ENCODE measurements at regions not wholly inside any gene's neighbourhood (a gene's known extent, or its start where the extent isn't known, plus 50 kb on each side); places are given as distances from the start of the nearest gene placed in this dataset.

- ATAC-seq (no peak), DNase-seq (ENCODE audit: low spot score) (no peak)
- Mint-ChIP-seq H3K9me3 (peaks cover 17% of the 10 kb centered on the region), H3K4me1 (peaks cover 12% of the 10 kb centered on the region), H3K27ac (no peak overlapping the region), H3K27me3 (ENCODE audit: low read depth) (no peaks in the 10 kb centered on the region), H3K4me3 (no peak overlapping the region), H3K36me3 (no peaks in the 10 kb centered on the region; the same call in 1 of the 2 replicates)
- CTCF ChIA-PET = no interaction called here
- no peak for TF ChIP-seq ZNF121 (CRISPR knock-in tag; IDR thresholded peaks at IDR 0.05)
- no peak for TF ChIP-seq ATF6 (CRISPR knock-in tag; IDR thresholded peaks at IDR 0.05)
- POLR2A ChIA-PET = no interaction called here
These were observed 761.2 kb downstream of the MAT2B start for GRCh38 chr5:164266571-164266970.

- H3K27me3 Mint-ChIP-seq (ENCODE audit: low read depth) = no peaks in the 10 kb centered on the region
These were observed 772.3 kb downstream of the MAT2B start for GRCh38 chr5:164277720-164278119.

More at GRCh38 chr5:164277720-164278119, 772.3 kb downstream of the MAT2B start:
- Mint-ChIP-seq H3K27ac (no peak overlapping the region), H3K4me1 (peaks cover 4% of the 10 kb centered on the region), H3K9me3 (no peaks in the 10 kb centered on the region), H3K4me3 (no peak overlapping the region), H3K36me3 (no peaks in the 10 kb centered on the region)
- ChIA-PET POLR2A (no interaction called here), CTCF (no interaction called here)
- no peak for DNase-seq (ENCODE audit: low spot score)
- no peak for TF ChIP-seq ZNF671 (CRISPR knock-in tag; IDR thresholded peaks at IDR 0.05)
- TF ChIP-seq ZNF425 (CRISPR knock-in tag; conservative IDR thresholded peaks at IDR 0.05) = no peak
- TF ChIP-seq ZNF232 (CRISPR knock-in tag; IDR thresholded peaks at IDR 0.05) = no peak
- TF ChIP-seq ESRRA (CRISPR knock-in tag; IDR thresholded peaks at IDR 0.05; ENCODE audit: borderline replicate concordance) = no peak
- no peak for TF ChIP-seq FOXP1 (CRISPR knock-in tag; IDR thresholded peaks at IDR 0.05; ENCODE audit: borderline replicate concordance)
- no peak for TF ChIP-seq ATF2 (CRISPR knock-in tag; IDR thresholded peaks at IDR 0.05; ENCODE audit: borderline replicate concordance, low read depth)
- no peak for TF ChIP-seq CDX4 (CRISPR knock-in tag; IDR thresholded peaks at IDR 0.05; ENCODE audit: borderline replicate concordance)
- TF ChIP-seq RORB (CRISPR knock-in tag; IDR thresholded peaks at IDR 0.05) = no peak
- TF ChIP-seq EMX1 (CRISPR knock-in tag; IDR thresholded peaks at IDR 0.05) = no peak
- no peak for TF ChIP-seq CREM (CRISPR knock-in tag; IDR thresholded peaks at IDR 0.05)
- no peak for TF ChIP-seq SP1 (CRISPR knock-in tag; conservative IDR thresholded peaks at IDR 0.05)
- TF ChIP-seq FOXP4 (CRISPR knock-in tag; IDR thresholded peaks at IDR 0.05) = no peak
- no peak for TF ChIP-seq NR2C2 (CRISPR knock-in tag; IDR thresholded peaks at IDR 0.05)
- no peak for TF ChIP-seq OVOL2 (CRISPR knock-in tag; IDR thresholded peaks at IDR 0.05; ENCODE audit: borderline replicate concordance)
- ATAC-seq = no peak
